ENCODE measurements at regions not wholly inside any gene's neighbourhood (a gene's known extent, or its start where the extent isn't known, plus 50 kb on each side); places are given as distances from the start of the nearest gene placed in this dataset.

DNA sequence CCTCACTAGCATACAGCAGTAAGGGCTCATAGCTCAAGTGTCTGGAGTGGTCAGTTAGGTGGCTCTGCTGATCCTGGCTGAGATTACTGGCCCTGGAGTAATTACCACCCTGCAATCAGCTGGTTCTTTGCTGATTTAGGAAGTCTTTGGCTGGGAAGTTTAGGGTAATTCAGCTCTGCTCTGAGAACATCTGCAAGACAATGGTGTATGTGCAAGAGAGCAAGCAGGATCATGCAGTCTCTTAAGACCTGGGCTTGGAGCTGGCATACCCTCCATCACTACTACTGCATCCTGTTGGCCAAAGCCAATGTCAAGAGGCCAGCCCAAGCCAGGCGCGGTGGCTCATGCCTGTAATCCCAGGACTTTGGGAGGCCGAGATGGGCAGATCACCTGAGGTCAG, 159.0 kb downstream of the NDUFA12 start (continued):
- TF ChIP-seq, protein P1, sequence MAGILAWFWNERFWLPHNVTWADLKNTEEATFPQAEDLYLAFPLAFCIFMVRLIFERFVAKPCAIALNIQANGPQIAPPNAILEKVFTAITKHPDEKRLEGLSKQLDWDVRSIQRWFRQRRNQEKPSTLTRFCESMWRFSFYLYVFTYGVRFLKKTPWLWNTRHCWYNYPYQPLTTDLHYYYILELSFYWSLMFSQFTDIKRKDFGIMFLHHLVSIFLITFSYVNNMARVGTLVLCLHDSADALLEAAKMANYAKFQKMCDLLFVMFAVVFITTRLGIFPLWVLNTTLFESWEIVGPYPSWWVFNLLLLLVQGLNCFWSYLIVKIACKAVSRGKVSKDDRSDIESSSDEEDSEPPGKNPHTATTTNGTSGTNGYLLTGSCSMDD (CRISPR knock-in tag; IDR thresholded peaks at IDR 0.05), result no peak
- TF ChIP-seq, protein P2, sequence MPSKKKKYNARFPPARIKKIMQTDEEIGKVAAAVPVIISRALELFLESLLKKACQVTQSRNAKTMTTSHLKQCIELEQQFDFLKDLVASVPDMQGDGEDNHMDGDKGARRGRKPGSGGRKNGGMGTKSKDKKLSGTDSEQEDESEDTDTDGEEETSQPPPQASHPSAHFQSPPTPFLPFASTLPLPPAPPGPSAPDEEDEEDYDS (CRISPR knock-in tag; IDR thresholded peaks at IDR 0.05), result no peak
- TF ChIP-seq AKAP8 (CRISPR knock-in tag; IDR thresholded peaks at IDR 0.05) (no peak), POLR2AphosphoS2 (IDR thresholded peaks at IDR 0.05; ENCODE audit: low read depth, low read length) (no peak), TCF7L2 (IDR thresholded peaks at IDR 0.05; ENCODE audit: low read depth, low read length) (no peak), CENPT (CRISPR knock-in tag; IDR thresholded peaks at IDR 0.05; ENCODE audit: low read depth) (no peak), ARNT (IDR thresholded peaks at IDR 0.05) (no peak), THYN1 (CRISPR knock-in tag; IDR thresholded peaks at IDR 0.05; ENCODE audit: borderline replicate concordance, low read depth) (no peak), IKZF1 (IDR thresholded peaks at IDR 0.05) (no peak), ZNF720 (CRISPR knock-in tag; IDR thresholded peaks at IDR 0.05) (no peak), MBNL3 (CRISPR knock-in tag; conservative IDR thresholded peaks at IDR 0.05) (no peak), ZSCAN20 (CRISPR knock-in tag; IDR thresholded peaks at IDR 0.05; ENCODE audit: borderline replicate concordance) (no peak), TCF7 (IDR thresholded peaks at IDR 0.05; ENCODE audit: low read depth) (no peak)
- TF ChIP-seq, protein P3, sequence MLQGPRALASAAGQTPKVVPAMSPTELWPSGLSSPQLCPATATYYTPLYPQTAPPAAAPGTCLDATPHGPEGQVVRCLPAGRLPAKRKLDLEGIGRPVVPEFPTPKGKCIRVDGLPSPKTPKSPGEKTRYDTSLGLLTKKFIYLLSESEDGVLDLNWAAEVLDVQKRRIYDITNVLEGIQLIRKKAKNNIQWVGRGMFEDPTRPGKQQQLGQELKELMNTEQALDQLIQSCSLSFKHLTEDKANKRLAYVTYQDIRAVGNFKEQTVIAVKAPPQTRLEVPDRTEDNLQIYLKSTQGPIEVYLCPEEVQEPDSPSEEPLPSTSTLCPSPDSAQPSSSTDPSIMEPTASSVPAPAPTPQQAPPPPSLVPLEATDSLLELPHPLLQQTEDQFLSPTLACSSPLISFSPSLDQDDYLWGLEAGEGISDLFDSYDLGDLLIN (CRISPR knock-in tag; IDR thresholded peaks at IDR 0.05; ENCODE audit: borderline replicate concordance), result no peak
